Lung (tissue), 11 donors: ENCODE measurements at regions not wholly inside any gene's neighbourhood (a gene's known extent, or its start where the extent isn't known, plus 50 kb on each side); places are given as distances from the start of the nearest gene placed in this dataset.

Experiments used
- ATAC-seq: fragments of 200-7000 bp; cut with Tn5 transposase; one replicate; pipeline ENCODE4 v1.9.1; 2020; ENCODE audit warnings: moderate number of reproducible peaks; ENCODE audit not compliant: insufficient read depth, low FRiP score
- DNase-seq, 3 donors: peaks; one replicate each; pipeline ENCODE4 v3.0.0-alpha.2; 2013 to 2017
- H3K27ac ChIP-seq, 2 donors: one replicate each; pipeline ENCODE4 v1.5.1; 2013; ENCODE audit warnings: mild to moderate bottlenecking in 2 of 2, moderate library complexity in 2 of 2, control low read depth in 1 of 2, inconsistent platforms in 1 of 2, low read depth in 1 of 2, low read length in 1 of 2
- H3K27me3 ChIP-seq, 3 donors: one replicate each; pipeline ENCODE4 v1.5.1; 2013; ENCODE audit warnings: low read length in 2 of 3; ENCODE audit not compliant: control insufficient read depth in 3 of 3, insufficient read depth in 3 of 3
- H3K36me3 ChIP-seq, 4 donors: one replicate each; pipeline ENCODE4 v1.5.1; 2013; ENCODE audit warnings: low read length in 4 of 4, mild to moderate bottlenecking in 1 of 4, moderate library complexity in 1 of 4; ENCODE audit not compliant: control insufficient read depth in 4 of 4, insufficient read depth in 4 of 4
- H3K4me1 ChIP-seq, 5 donors: one replicate each; pipeline ENCODE4 v1.5.1; 2013; ENCODE audit warnings: low read length in 5 of 5, mild to moderate bottlenecking in 2 of 5, moderate library complexity in 1 of 5; ENCODE audit not compliant: control insufficient read depth in 5 of 5, insufficient read depth in 5 of 5
- H3K4me3 ChIP-seq: one replicate; pipeline ENCODE4 v1.5.1; 2013; ENCODE audit warnings: mild to moderate bottlenecking, control low read depth, moderate library complexity
- H3K9ac ChIP-seq, 2 donors: one replicate each; pipeline ENCODE4 v1.5.1; 2013; ENCODE audit warnings: low read length in 2 of 2, control low read depth in 1 of 2; ENCODE audit not compliant: insufficient read depth in 1 of 2
- H3K9me3 ChIP-seq, 4 donors: one replicate each; pipeline ENCODE4 v1.5.1; 2013; ENCODE audit warnings: low read length in 3 of 4, mild to moderate bottlenecking in 1 of 4, moderate library complexity in 1 of 4; ENCODE audit not compliant: control insufficient read depth in 4 of 4, insufficient read depth in 3 of 4
- CTCF ChIP-seq: IDR thresholded peaks from 2 replicates; pipeline ENCODE4 v1.5.1; 2012; ENCODE audit warnings: mild to moderate bottlenecking; ENCODE audit errors: control extremely low read depth, extremely low read depth
- WGBS, 2 donors: extraction: QIAGEN DNeasy Blood & Tissue Kit; methylation state at CpG; one replicate each; pipeline ENCODE4 v1.1.7; 2013; 5-methylcytosine and 5-hydroxymethylcytosine counted together
- donor health status: control.
- donor health status: control.
- donor health status: Bipolar disorder and iron deficiency.
- donor health status: healthy.
- donor health status: DM: yes; HTN: yes; CAD: no.

- Histone ChIP-seq H3K27me3 (peaks cover 0 to 3% (median 0%) of the 10 kb centered on the region in 3 donors), H3K9ac (no peak overlapping the region), H3K9me3 (no peaks in the 10 kb centered on the region), H3K4me3 (no peak overlapping the region), H3K36me3 (no peaks in the 10 kb centered on the region), H3K4me1 (peaks cover 0 to 4% (median 0%) of the 10 kb centered on the region in 5 donors), H3K27ac (no peak overlapping the region)
- no peak for DNase-seq
- ATAC-seq = no peak
- WGBS, 2 donors = 58 to 64% methylated on average over 6 of the region's 6 CpGs
- TF ChIP-seq CTCF = no peak
These were observed 103.2 kb downstream of the TBX5 start for GRCh38 chr12:114302606-114303315.

GRCh38 chr12:114302117-114302516, 103.8 kb downstream of the TBX5 start:
- no peak for ATAC-seq
- WGBS, 2 donors = 5 to 11% methylated on average over 8 of the region's 8 CpGs
- peaks cover 0 to 3% (median 0%) of the 10 kb centered on the region in 3 donors for H3K27me3 ChIP-seq
- H3K27ac ChIP-seq = no peak overlapping the region
- H3K4me3 ChIP-seq = no peak overlapping the region
- no peaks in the 10 kb centered on the region for H3K4me1 ChIP-seq
- no peak for TF ChIP-seq CTCF
- H3K9ac ChIP-seq = no peak overlapping the region
- H3K36me3 ChIP-seq = no peaks in the 10 kb centered on the region
- no peak for DNase-seq
- H3K9me3 ChIP-seq = no peaks in the 10 kb centered on the region

GRCh38 chr12:114294303-114294685, 111.7 kb downstream of the TBX5 start:
- Histone ChIP-seq H3K4me3 (no peak overlapping the region), H3K9ac (no peak overlapping the region), H3K36me3 (no peaks in the 10 kb centered on the region), H3K4me1 (no peaks in the 10 kb centered on the region), H3K27ac (no peak overlapping the region), H3K27me3 (no peaks in the 10 kb centered on the region), H3K9me3 (peaks cover 0 to 7% (median 2%) of the 10 kb centered on the region in 4 donors)
- ATAC-seq = no peak
- TF ChIP-seq CTCF = no peak
- DNase-seq = no peak
- 90 to 94% methylated on average over 3 of the region's 3 CpGs for WGBS, 2 donors
